ENCODE measurements at regions not wholly inside any gene's neighbourhood (a gene's known extent, or its start where the extent isn't known, plus 50 kb on each side); places are given as distances from the start of the nearest gene placed in this dataset.
"Not testable (repeated sequence)": the region's sequence is repeated elsewhere in the genome, so short reads cannot be mapped to it uniquely, and the experiment has no call there.

GRCh38 chrX:109880629-109881028 lies 122.3 kb upstream of the TMEM164 start:
- H3K4me1 ChIP-seq (ENCODE audit: low read depth), result no peaks in the 10 kb centered on the region
- H3K36me3 ChIP-seq, result no peaks in the 10 kb centered on the region
- H3K27me3 ChIP-seq, result no peaks in the 10 kb centered on the region
- no peak for DNase-seq (ENCODE audit: low read depth in 1 of 2, low spot score in 1 of 2)
- H3K9me3 ChIP-seq (ENCODE audit: low read depth), result no peaks in the 10 kb centered on the region
- H3K27ac ChIP-seq, result no peak overlapping the region
- no peak for TF ChIP-seq CTCF (IDR thresholded peaks at IDR 0.05; ENCODE audit: low read depth, low read length)
- no peak overlapping the region for H3K4me3 ChIP-seq

- H3K4me1 ChIP-seq (ENCODE audit: low read depth), result no peaks in the 10 kb centered on the region
- no peaks in the 10 kb centered on the region for H3K9me3 ChIP-seq (ENCODE audit: low read depth)
- no peaks in the 10 kb centered on the region for H3K27me3 ChIP-seq
- no peak overlapping the region for H3K4me3 ChIP-seq
- H3K36me3 ChIP-seq, result no peaks in the 10 kb centered on the region
- H3K27ac ChIP-seq, result no peak overlapping the region
- peak; percentile 67 to 69 for DNase-seq (ENCODE audit: low read depth in 1 of 2, low spot score in 1 of 2)
- peak; percentile 70 for TF ChIP-seq CTCF (IDR thresholded peaks at IDR 0.05; ENCODE audit: low read depth, low read length)
Measured at GRCh38 chrX:109886122-109886761, 116.7 kb upstream of the TMEM164 start.

DNA sequence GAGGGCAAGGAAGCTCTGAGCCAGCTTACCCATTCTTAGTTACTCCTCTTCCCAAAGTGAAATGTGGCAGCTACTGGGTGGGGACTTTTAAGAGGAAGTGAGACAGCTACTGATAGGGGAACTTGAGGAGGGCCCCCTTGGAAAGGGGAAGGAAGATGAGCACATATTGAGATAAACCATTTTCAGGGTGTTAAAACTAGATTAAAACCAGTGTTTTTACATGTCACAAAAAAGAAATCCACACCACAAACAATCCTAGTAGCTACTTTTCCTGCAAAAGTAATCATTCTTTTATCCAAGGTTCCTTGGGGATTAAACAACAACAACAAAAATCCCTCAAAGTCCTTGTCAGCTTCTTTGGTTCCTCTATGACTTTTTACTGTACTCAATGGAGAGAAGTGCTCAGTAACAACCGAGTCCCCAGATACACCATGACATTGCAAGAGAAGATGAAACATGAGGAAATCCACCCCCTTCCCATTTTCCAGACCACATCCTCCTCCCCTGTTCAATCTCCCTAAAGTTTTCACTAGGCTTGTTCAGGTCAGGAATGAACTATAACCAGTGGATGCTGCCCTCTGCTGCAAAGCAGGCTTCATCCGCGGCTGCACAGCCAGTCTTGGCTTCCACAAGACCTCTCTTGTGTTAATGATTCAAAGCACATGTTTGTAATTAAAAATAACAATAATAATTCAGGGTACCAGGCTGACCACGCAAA lies 113.5 kb upstream of the TMEM164 start:
- TF ChIP-seq CTCF (IDR thresholded peaks at IDR 0.05; ENCODE audit: low read depth, low read length), result peak; percentile 47
- no peaks in the 10 kb centered on the region for H3K36me3 ChIP-seq
- no peaks in the 10 kb centered on the region for H3K4me1 ChIP-seq (ENCODE audit: low read depth)
- no peak overlapping the region for H3K4me3 ChIP-seq
- peak; percentile 54 to 56 for DNase-seq (ENCODE audit: low read depth in 1 of 2, low spot score in 1 of 2)
- no peak overlapping the region for H3K27ac ChIP-seq
- no peaks in the 10 kb centered on the region for H3K9me3 ChIP-seq (ENCODE audit: low read depth)
- H3K27me3 ChIP-seq, result no peaks in the 10 kb centered on the region

GRCh38 chrX:109890300-109890699 lies 112.6 kb upstream of the TMEM164 start:
- Histone ChIP-seq H3K9me3 (ENCODE audit: low read depth) (no peaks in the 10 kb centered on the region), H3K36me3 (no peaks in the 10 kb centered on the region), H3K4me1 (ENCODE audit: low read depth) (no peaks in the 10 kb centered on the region), H3K27ac (no peak overlapping the region), H3K4me3 (no peak overlapping the region), H3K27me3 (no peaks in the 10 kb centered on the region)
- no peak for DNase-seq (ENCODE audit: low read depth in 1 of 2, low spot score in 1 of 2)
- no peak for TF ChIP-seq CTCF (IDR thresholded peaks at IDR 0.05; ENCODE audit: low read depth, low read length)

GRCh38 chrX:109890910-109891502 lies 111.9 kb upstream of the TMEM164 start:
- Histone ChIP-seq H3K36me3 (no peaks in the 10 kb centered on the region), H3K4me1 (ENCODE audit: low read depth) (no peaks in the 10 kb centered on the region), H3K27ac (no peak overlapping the region), H3K27me3 (no peaks in the 10 kb centered on the region), H3K4me3 (no peak overlapping the region), H3K9me3 (ENCODE audit: low read depth) (no peaks in the 10 kb centered on the region)
- TF ChIP-seq CTCF (IDR thresholded peaks at IDR 0.05; ENCODE audit: low read depth, low read length), result peak; percentile 80
- peak; percentile 74 to 85 for DNase-seq (ENCODE audit: low read depth in 1 of 2, low spot score in 1 of 2)

DNA sequence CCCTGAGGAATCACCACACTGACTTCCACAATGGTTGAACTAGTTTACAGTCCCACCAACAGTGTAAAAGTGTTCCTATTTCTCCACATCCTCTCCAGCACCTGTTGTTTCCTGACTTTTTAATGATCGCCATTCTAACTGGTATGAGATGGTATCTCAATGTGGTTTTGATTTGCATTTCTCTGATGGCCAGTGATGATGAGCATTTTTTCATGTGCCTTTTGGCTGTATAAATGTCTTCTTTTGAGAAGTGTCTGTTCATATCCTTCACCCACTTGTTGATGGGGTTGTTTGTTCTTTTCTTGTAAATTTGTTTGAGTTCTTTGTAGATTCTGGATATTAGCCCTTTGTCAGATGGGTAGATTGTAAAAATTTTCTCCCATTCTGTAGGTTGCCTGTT lies 106.9 kb upstream of the TMEM164 start:
- not testable (repeated sequence) for H3K4me1 ChIP-seq (ENCODE audit: low read depth); H3K9me3 ChIP-seq (ENCODE audit: low read depth); DNase-seq (ENCODE audit: low read depth in 1 of 2, low spot score in 1 of 2); H3K36me3 ChIP-seq; H3K27me3 ChIP-seq; H3K27ac ChIP-seq; H3K4me3 ChIP-seq
